NOMO-1 treated with dmso at 0.1 percent for 144 hours (cell line): ENCODE measurements at regions not wholly inside any gene's neighbourhood (a gene's known extent, or its start where the extent isn't known, plus 50 kb on each side); places are given as distances from the start of the nearest gene placed in this dataset.

Experiments used
- DNase-seq: peaks from one replicate; lab custom pipeline; 2025; ENCODE audit not compliant: unreplicated experiment; lab: John Stamatoyannopoulos, UW

GRCh38 chr10:20726381-20726780 is 170.7 kb downstream of the NEBL start:
- no peak for DNase-seq

- DNase-seq, result no peak
Observed at GRCh38 chr10:20714979-20715378, 182.1 kb downstream of the NEBL start.

- no peak for DNase-seq
Observed at GRCh38 chr10:20714518-20714917, 182.6 kb downstream of the NEBL start.

GRCh38 chr10:20713420-20713819 is 183.7 kb downstream of the NEBL start:
- DNase-seq, result no peak

- DNase-seq, result no peak
Observed at GRCh38 chr10:20712774-20713173, 184.3 kb downstream of the NEBL start.

GRCh38 chr10:20709708-20710107 is 187.4 kb downstream of the NEBL start:
- DNase-seq, result no peak

- DNase-seq, result no peak
Observed at GRCh38 chr10:20708305-20708704, 188.8 kb downstream of the NEBL start.

- no peak for DNase-seq
Observed at GRCh38 chr10:20707251-20707650, 189.9 kb downstream of the NEBL start.

GRCh38 chr10:20698837-20699236 is 198.3 kb downstream of the NEBL start:
- DNase-seq, result no peak

- no peak for DNase-seq
Observed at GRCh38 chr10:20694296-20694695, 202.8 kb downstream of the NEBL start.

- no peak for DNase-seq
Observed at GRCh38 chr10:20688797-20689544, 208.1 kb downstream of the NEBL start.

GRCh38 chr10:20686015-20686635 is 211.0 kb downstream of the NEBL start:
- no peak for DNase-seq

- DNase-seq, result no peak
Observed at GRCh38 chr10:20685462-20685861, 211.6 kb downstream of the NEBL start.

GRCh38 chr10:20683345-20683744 is 213.8 kb downstream of the NEBL start:
- DNase-seq, result no peak

- DNase-seq, result no peak
Observed at GRCh38 chr10:20682782-20683181, 214.3 kb downstream of the NEBL start.

- DNase-seq, result no peak
Observed at GRCh38 chr10:20677340-20677739, 219.8 kb downstream of the NEBL start.

- DNase-seq, result no peak
Observed at GRCh38 chr10:20674926-20675325, 222.2 kb downstream of the NEBL start.

- no peak for DNase-seq
Observed at GRCh38 chr10:20673175-20673574, 223.9 kb downstream of the NEBL start.

GRCh38 chr10:20672741-20673140 is 224.4 kb downstream of the NEBL start:
- no peak for DNase-seq

GRCh38 chr10:20670579-20670978 is 226.5 kb downstream of the NEBL start:
- no peak for DNase-seq

- DNase-seq, result no peak
Observed at GRCh38 chr10:20668985-20669384, 228.1 kb downstream of the NEBL start.

GRCh38 chr10:20662742-20663141 is 234.4 kb downstream of the NEBL start:
- no peak for DNase-seq

GRCh38 chr10:20659225-20659624 is 237.9 kb downstream of the NEBL start:
- DNase-seq, result no peak
